LoVo (cell line): ENCODE measurements at regions not wholly inside any gene's neighbourhood (a gene's known extent, or its start where the extent isn't known, plus 50 kb on each side); places are given as distances from the start of the nearest gene placed in this dataset.

Experiments used
- DNase-seq: peaks from one replicate; pipeline ENCODE4 v3.0.0-alpha.2; 2016; ENCODE audit warnings: low spot score

DNA sequence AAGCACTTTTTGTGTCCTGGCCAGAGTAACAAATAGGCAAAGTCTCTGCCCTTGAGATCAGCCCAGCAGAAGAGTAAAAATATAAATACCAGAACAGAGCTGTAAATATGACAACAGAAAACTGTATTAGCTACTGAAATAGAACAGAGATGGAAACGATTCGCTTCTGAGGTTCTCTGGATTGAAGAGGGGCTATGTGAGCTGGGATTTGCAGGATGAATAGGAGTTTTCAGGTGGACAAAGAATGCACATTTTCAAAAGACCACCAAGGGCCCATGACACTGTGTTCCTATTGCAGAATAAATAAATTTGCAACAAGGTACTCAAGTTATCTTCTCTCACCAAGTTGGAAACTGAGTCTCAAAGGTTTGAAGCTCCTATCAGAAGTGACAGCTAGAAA, 176.6 kb downstream of the BCL11B start:
- no peak for DNase-seq

DNA sequence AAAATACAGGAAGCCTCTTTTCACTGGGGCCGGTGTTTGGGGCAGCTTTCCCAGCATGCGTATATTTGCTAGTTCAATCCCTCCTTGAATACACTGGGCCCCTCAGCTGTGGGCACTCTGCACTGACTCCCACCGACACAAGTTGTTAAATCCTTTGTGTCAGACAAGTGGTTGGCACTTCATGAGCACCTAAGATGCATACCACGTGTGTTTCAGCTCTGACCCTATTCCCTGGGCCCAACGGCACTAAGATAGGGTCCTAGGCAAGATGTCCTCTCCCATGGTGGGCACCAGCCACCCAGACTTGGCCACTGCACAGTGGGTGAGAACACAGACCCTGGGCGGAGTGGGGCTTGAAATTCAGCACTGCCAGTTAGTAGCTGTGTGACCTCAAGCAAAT, 173.8 kb downstream of the BCL11B start:
- no peak for DNase-seq

DNA sequence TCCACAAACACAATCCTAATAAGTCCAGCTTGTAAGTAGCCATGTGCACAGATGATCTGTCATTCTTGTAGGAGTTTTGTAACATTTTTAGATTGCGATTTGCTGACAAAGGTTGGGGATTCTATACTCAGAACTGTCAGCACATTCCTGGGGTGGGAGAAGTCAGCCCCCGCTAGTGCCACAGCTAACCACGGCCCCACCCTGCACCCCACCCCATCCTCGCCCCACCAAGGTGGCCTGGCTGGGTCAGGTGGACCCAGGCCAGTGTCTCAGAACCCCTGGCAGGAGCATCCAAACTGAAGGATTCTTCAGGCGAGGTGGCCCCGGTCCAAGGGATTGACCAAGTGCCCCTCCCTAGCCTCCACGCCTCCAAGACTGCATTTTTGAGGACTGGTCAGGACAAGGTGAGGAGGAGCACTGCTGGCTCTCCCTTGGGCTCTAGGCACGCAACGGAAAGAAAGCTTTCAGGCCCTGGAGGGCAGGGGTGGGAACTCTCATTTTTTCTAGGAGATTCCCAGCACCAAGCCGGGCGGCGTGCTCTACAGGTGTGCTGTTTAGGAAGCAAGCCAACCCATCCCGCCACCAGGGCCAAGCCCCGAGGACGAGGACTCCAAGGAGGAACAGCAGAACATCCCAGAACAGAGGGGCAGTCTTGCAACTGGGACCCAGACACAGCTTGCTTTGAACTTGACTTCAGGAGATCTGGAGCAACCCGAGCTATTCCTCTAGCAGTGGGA, 172.8 kb downstream of the BCL11B start:
- peak; percentile 8 for DNase-seq

DNA sequence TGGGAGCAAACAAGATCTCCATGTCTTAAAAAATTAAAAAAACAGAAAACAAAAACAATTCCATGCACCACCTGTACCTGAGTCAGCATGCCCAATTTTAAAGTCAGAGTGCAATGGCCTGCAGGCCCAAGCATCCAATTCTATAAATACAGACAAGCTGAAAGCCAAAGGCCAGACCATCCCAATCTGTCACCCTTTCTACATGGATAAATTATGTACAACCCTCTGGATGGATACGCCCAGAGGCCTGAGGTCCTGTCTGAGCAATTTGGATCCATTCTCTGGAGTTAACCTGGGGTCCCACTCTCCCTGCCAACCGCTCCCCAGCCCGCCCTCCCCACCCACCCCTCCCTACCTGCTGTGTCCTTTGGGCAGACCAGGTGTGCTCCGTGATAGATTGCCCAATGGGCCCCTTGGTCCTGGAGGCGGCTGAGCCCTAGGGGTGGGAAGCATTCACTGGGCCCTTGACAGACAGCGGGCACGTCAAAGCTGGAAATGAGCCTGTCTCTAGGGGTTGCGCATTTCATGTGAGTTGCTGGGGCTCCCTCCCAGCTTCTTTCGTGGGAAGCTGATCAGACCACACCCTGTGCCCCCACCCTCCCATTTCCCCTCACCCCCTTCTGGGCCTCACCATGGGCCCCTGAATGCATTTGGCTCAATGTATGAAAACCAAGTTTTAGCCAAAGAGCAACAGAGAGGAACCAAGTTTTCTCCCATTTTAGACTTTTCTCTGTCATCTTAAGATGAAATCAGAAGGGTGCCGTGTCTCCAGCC, 171.3 kb downstream of the BCL11B start:
- DNase-seq: no peak

DNA sequence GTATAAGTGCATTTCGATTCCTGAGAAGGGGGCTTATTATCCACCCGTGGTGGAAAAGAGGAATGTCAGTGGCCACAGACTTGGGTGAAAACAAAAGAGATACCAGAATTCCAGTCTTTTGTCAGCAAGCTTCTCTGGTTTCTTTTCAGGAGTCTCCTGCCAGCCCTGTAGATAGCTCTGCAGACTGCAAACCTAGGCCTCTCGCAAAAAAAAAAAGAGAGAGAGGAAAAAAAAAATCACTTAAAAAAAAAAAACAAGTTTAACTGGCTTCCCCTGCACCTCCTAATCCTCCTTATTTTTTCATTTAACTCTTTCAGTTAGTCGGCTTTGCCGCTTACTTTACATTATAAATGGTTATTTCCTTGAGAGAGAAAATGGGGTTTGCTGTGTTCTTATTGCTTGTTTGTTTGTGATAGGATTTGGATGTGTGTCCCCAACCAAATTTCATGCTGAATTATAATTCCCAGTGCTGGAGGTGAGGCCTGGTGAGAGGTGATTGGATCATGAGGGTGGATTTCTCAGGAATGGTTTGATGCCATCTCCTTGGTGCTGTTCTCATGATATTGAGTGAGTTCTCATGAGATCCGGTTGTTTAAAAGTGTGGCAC, 170.0 kb downstream of the BCL11B start:
- DNase-seq: no peak

DNA sequence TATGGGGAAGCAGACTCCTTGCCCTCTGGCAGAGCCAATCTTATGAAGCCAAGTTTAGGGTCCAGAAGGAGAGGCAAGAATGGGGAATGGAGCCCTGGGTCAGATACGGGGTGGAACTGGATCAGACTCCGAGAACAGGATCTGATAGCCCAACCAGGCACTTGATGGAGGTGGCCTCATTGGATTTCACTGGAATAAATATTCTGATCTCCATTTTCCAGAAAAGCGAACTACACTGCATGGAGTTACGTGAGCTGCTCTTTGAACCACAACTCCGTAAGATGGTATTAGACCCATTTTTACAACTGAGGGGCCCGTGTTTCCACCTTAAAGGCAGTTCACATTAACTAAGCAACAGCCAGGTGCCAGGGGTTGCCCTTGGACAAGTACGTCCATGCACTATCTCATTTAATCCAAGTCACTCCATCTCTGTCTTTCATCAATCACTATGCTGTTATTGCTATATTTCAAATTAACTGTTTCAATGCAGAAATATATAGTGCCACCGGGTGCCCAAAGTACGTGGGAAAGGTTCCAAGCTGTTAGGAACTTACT, 155.2 kb downstream of the BCL11B start:
- DNase-seq: no peak

DNA sequence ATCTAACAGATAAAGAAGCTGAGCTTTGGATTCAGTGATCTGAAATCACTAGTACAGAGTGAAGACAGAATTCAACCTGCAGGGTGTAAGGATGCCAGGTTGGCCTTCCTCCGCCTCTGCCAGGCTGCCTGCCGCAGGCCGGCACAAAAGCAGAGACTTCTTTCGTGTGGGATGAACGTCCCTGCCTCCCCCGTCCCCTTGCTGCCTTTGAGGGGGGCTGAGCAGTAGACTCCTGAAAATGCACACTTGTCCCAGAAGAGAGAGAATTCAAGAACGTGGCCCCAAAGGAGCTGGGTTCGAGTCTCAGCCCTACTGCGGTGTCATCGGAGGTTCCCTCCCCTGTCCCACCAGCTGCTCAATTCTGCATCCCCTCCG, 154.3 kb downstream of the BCL11B start:
- DNase-seq: no peak

DNA sequence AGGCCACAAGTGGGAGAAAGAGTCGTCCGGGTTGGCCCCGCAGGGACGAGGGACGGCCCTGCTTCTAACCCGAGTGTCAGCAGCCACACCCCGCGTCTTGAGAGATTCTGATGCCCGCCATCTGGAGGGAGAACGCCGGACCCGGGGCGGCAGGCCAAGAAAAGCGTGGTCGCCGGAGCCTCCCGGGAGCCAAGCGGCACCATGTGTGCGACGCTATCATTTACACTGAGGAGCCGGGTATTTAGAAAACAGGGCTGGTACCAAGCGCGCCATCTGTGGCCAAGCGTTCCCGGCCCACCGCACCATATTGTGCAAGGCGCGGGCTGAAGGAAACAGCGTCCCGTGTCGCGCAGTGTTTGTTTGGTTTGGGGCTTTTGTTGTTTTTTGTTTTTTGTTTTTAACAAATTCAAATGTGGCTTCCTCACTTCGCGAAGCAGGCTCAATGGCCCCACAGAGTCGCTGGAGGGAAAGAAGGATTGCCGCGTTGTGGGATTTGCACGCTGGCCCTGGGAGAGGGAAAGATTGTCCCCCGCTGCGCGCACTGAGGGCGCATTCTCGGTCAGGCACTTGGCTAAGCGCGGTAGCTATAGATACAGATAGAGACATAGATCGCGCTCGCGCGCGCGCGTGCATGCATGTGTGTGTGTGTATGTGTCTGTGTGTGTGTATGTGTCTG, 153.8 kb downstream of the BCL11B start:
- no peak for DNase-seq

DNA sequence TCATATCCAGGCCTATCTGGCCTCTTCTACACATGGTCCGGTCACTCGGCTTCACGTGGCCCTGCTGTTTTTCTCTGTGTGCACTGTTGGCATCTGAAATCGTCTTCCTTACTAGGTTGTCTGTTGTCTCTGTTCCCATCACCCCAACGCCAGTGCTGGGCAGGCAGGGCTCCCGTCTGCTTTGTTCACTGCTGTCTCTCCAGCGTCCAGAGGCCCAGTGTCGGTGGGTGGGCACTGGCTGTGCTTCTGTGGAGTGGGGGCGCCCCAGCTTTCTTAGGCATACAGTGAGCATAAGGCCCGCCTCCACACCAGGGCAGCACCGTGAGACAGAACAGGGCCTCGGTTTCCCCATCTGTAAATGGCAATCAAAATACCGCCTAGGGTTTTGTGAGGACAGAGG, 153.1 kb downstream of the BCL11B start:
- no peak for DNase-seq
